Embryonic facial prominence (tissue), 1 donor: ENCODE measurements at regions not wholly inside any gene's neighbourhood (a gene's known extent, or its start where the extent isn't known, plus 50 kb on each side); places are given as distances from the start of the nearest gene placed in this dataset.

Experiments
- DNase-seq: peaks from one replicate; pipeline ENCODE4 v3.0.0-alpha.2; 2016; ENCODE audit errors: extremely low spot score

GRCh38 chr6:14274546-14275492 is 157.2 kb downstream of the CD83 start:
- no peak for DNase-seq

- no peak for DNase-seq
Observed at GRCh38 chr6:14275493-14275851, 157.9 kb downstream of the CD83 start.

- no peak for DNase-seq
Observed at GRCh38 chr6:14276071-14276470, 158.5 kb downstream of the CD83 start.

GRCh38 chr6:14276667-14277404 is 159.3 kb downstream of the CD83 start:
- DNase-seq: no peak

GRCh38 chr6:14277405-14277930 is 159.9 kb downstream of the CD83 start:
- no peak for DNase-seq

GRCh38 chr6:14278006-14278405 is 160.4 kb downstream of the CD83 start:
- no peak for DNase-seq

GRCh38 chr6:14278446-14278845 is 160.9 kb downstream of the CD83 start:
- no peak for DNase-seq

- no peak for DNase-seq
Observed at GRCh38 chr6:14280006-14280510, 162.5 kb downstream of the CD83 start.

- DNase-seq: no peak
Observed at GRCh38 chr6:14280766-14281293, 163.3 kb downstream of the CD83 start.

- no peak for DNase-seq
Observed at GRCh38 chr6:14281811-14282660, 164.5 kb downstream of the CD83 start.

- DNase-seq: no peak
Observed at GRCh38 chr6:14282854-14283505, 165.4 kb downstream of the CD83 start.

GRCh38 chr6:14283600-14284235 is 166.1 kb downstream of the CD83 start:
- DNase-seq: no peak

- no peak for DNase-seq
Observed at GRCh38 chr6:14284969-14285590, 167.5 kb downstream of the CD83 start.

GRCh38 chr6:14286144-14286543 is 168.6 kb downstream of the CD83 start:
- DNase-seq: no peak

GRCh38 chr6:14286634-14287428 is 169.3 kb downstream of the CD83 start:
- no peak for DNase-seq

- DNase-seq: no peak
Observed at GRCh38 chr6:14287707-14288106, 170.1 kb downstream of the CD83 start.

GRCh38 chr6:14288910-14289309 is 171.3 kb downstream of the CD83 start:
- no peak for DNase-seq

GRCh38 chr6:14290041-14290771 is 172.6 kb downstream of the CD83 start:
- no peak for DNase-seq
